CD8-positive, alpha-beta memory T cell (primary cell): ENCODE measurements at regions not wholly inside any gene's neighbourhood (a gene's known extent, or its start where the extent isn't known, plus 50 kb on each side); places are given as distances from the start of the nearest gene placed in this dataset.

ENCODE experiments used
- CTCF ChIA-PET: fragments of 350-600 bp; sonication (Branson Sonifier 250); formaldehyde crosslinking; loops from one replicate; lab custom pipeline; 2021; ENCODE audit warnings: antibody characterized with exemption; lab: Charles Lee
- POLR2A ChIA-PET: fragments of 350-600 bp; sonication (Branson Sonifier 250); formaldehyde crosslinking; loops from one replicate; lab custom pipeline; 2021; ENCODE audit warnings: antibody characterized with exemption; lab: Charles Lee
- DNase-seq, 5 donors: peaks; one replicate each; pipeline versions ENCODE4 v3.0.0 to v3.0.0-alpha.2; 2020 to 2022; ENCODE audit warnings: mixed read lengths in 1 of 5
- H3K27ac ChIP-seq: one replicate; pipeline ENCODE4 v1.7.0; 2013; ENCODE audit warnings: low read depth, mild to moderate bottlenecking, low read length, moderate library complexity
- H3K27me3 ChIP-seq: 2 replicates; pipeline ENCODE4 v1.7.0; 2013; ENCODE audit warnings: low read length, mild to moderate bottlenecking; ENCODE audit not compliant: insufficient read depth, poor library complexity, severe bottlenecking
- H3K36me3 ChIP-seq: 2 replicates; pipeline ENCODE4 v1.7.0; 2013; ENCODE audit warnings: mild to moderate bottlenecking, low read length, moderate library complexity; ENCODE audit not compliant: insufficient read depth
- H3K4me1 ChIP-seq: 2 replicates; pipeline ENCODE4 v1.7.0; 2013; ENCODE audit warnings: mild to moderate bottlenecking, low read length, moderate library complexity; ENCODE audit not compliant: insufficient read depth
- H3K4me3 ChIP-seq: 2 replicates; pipeline ENCODE4 v1.7.0; 2013; ENCODE audit warnings: mild to moderate bottlenecking, low read length
- H3K9me3 ChIP-seq: 2 replicates; pipeline ENCODE4 v1.7.0; 2013; ENCODE audit warnings: mild to moderate bottlenecking, low read length
- H3K27ac Mint-ChIP-seq, 8 donors: one replicate each; pipeline ENCODE4 v1.8.0; 2020 to 2021; ENCODE audit warnings: mixed read lengths in 8 of 8, mild to moderate bottlenecking in 6 of 8, inconsistent platforms in 3 of 8, moderate library complexity in 3 of 8
- H3K27me3 Mint-ChIP-seq, 2 donors: one replicate each; pipeline ENCODE4 v1.8.0; 2020 to 2021; ENCODE audit warnings: mixed read lengths in 2 of 2, mild to moderate bottlenecking in 1 of 2, moderate library complexity in 1 of 2
- H3K36me3 Mint-ChIP-seq, 3 donors: one replicate each; pipeline ENCODE4 v1.8.0; 2020 to 2021; ENCODE audit warnings: mixed read lengths in 3 of 3, inconsistent platforms in 1 of 3, mild to moderate bottlenecking in 1 of 3
- H3K4me1 Mint-ChIP-seq, 3 donors: one replicate each; pipeline ENCODE4 v1.8.0; 2020 to 2021; ENCODE audit warnings: mixed read lengths in 3 of 3, inconsistent platforms in 1 of 3, mild to moderate bottlenecking in 1 of 3
- H3K4me3 Mint-ChIP-seq, 7 donors: one replicate each; pipeline ENCODE4 v1.8.0; 2020 to 2021; ENCODE audit warnings: mixed read lengths in 7 of 7, mild to moderate bottlenecking in 6 of 7, moderate library complexity in 4 of 7, inconsistent platforms in 2 of 7
- H3K9me3 Mint-ChIP-seq, 5 donors: one replicate each; pipeline ENCODE4 v1.8.0; 2020 to 2022; ENCODE audit warnings: mixed read lengths in 5 of 5, mild to moderate bottlenecking in 3 of 5, moderate library complexity in 2 of 5, inconsistent platforms in 1 of 5

- no peaks in the 10 kb centered on the region for H3K9me3 ChIP-seq
- H3K27me3 ChIP-seq = no peaks in the 10 kb centered on the region
- H3K9me3 Mint-ChIP-seq = no peaks in the 10 kb centered on the region
- no peak overlapping the region for H3K4me3 Mint-ChIP-seq
- no peaks in the 10 kb centered on the region for H3K4me1 ChIP-seq
- no peak overlapping the region for H3K27ac Mint-ChIP-seq
- CTCF ChIA-PET = no interaction called here
- H3K36me3 Mint-ChIP-seq = no peaks in the 10 kb centered on the region
- no peak overlapping the region for H3K27ac ChIP-seq
- peaks cover 15 to 23% of the 10 kb centered on the region in 2 donors for H3K27me3 Mint-ChIP-seq
- POLR2A ChIA-PET = no interaction called here
- no peaks in the 10 kb centered on the region for H3K4me1 Mint-ChIP-seq
- H3K36me3 ChIP-seq = no peaks in the 10 kb centered on the region
- no peak for DNase-seq
- no peak overlapping the region for H3K4me3 ChIP-seq
Measured at GRCh38 chr9:90972057-90972456, 170.4 kb downstream of the SYK start.

DNA sequence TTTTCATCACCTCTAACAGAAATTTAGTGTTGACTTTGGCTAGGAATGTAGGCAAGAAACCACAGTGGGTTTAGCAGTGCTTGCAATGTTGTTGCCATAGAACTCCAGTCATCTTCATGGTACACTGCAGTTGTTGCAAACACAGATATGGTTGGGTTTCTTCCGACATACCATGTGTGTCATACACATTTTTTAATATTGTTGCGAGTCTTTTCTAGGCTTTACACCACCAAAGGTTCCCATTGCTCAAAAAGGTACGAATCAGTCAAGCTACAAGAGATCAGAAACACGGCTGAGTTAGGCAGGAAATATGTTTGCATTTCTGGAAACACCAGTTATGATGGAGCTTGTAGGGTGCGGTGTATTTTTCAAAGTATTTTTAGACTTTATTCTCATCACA, 172.4 kb downstream of the SYK start:
- Mint-ChIP-seq H3K36me3 (no peaks in the 10 kb centered on the region), H3K27ac (no peak overlapping the region), H3K4me1 (peaks cover 0 to 5% (median 0%) of the 10 kb centered on the region in 3 donors), H3K4me3 (no peak overlapping the region), H3K9me3 (no peaks in the 10 kb centered on the region), H3K27me3 (peaks cover 13 to 20% of the 10 kb centered on the region in 2 donors)
- no peaks in the 10 kb centered on the region for H3K9me3 ChIP-seq
- no peak for DNase-seq
- no peak overlapping the region for H3K4me3 ChIP-seq
- H3K4me1 ChIP-seq = no peaks in the 10 kb centered on the region
- H3K27ac ChIP-seq = no peak overlapping the region
- no peaks in the 10 kb centered on the region for H3K36me3 ChIP-seq
- CTCF ChIA-PET = no interaction called here
- POLR2A ChIA-PET = no interaction called here
- no peaks in the 10 kb centered on the region for H3K27me3 ChIP-seq

DNA sequence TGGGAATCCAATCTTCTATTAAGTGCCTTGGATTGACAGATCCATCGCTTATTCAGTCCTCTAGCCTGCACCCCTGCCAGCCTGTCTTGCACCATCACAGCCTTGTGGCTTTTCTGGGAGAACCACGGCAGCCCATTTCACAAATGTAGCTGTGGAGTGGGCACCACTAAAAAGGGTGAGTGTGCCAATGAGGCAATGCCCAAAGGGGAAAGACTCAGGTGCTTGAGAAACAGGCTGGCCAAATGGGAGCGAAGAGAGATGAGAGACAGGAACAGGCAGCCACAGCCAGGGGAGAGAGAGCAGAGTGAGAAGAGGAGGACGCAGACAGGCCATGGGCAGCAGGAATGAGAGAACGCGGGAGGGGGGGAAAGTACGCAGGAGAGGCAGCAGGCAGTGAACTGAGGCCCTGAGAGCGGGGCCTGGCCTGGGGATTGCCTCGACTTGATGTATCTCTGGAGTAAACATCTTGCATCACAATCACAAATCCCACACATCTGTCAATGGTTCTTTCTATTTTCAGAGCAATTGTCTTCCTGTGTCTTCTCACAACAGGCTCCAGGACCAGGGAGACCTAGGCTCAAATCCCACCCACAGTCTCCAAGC, 173.1 kb downstream of the SYK start:
- ChIA-PET POLR2A (no interaction called here), CTCF (no interaction called here)
- DNase-seq = no peak

GRCh38 chr9:90975781-90976538, 174.3 kb downstream of the SYK start:
- DNase-seq = no peak
- Histone ChIP-seq H3K36me3 (no peaks in the 10 kb centered on the region), H3K27ac (no peak overlapping the region), H3K27me3 (no peaks in the 10 kb centered on the region), H3K4me3 (no peak overlapping the region), H3K4me1 (no peaks in the 10 kb centered on the region), H3K9me3 (no peaks in the 10 kb centered on the region)
- ChIA-PET CTCF (no interaction called here), POLR2A (no interaction called here)
- Mint-ChIP-seq H3K36me3 (no peaks in the 10 kb centered on the region), H3K27me3 (peaks cover 12 to 36% of the 10 kb centered on the region in 2 donors), H3K27ac (no peak overlapping the region), H3K4me3 (no peak overlapping the region), H3K4me1 (peaks cover 0 to 7% (median 5%) of the 10 kb centered on the region in 3 donors), H3K9me3 (no peaks in the 10 kb centered on the region)

More for the DNA sequence above, 173.1 kb downstream of the SYK start:
- H3K9me3 Mint-ChIP-seq = no peaks in the 10 kb centered on the region
- Histone ChIP-seq H3K36me3 (no peaks in the 10 kb centered on the region), H3K9me3 (no peaks in the 10 kb centered on the region), H3K4me1 (no peaks in the 10 kb centered on the region), H3K27me3 (no peaks in the 10 kb centered on the region), H3K4me3 (no peak overlapping the region), H3K27ac (no peak overlapping the region)
- H3K27ac Mint-ChIP-seq = no peak overlapping the region
- H3K36me3 Mint-ChIP-seq = no peaks in the 10 kb centered on the region
- no peak overlapping the region for H3K4me3 Mint-ChIP-seq
- H3K27me3 Mint-ChIP-seq = peaks cover 15 to 27% of the 10 kb centered on the region in 2 donors
- H3K4me1 Mint-ChIP-seq = peaks cover 0 to 7% (median 5%) of the 10 kb centered on the region in 3 donors

GRCh38 chr9:90979138-90979551, 177.5 kb downstream of the SYK start:
- H3K4me3 Mint-ChIP-seq = peak overlapping the region in 1 of 7 donors; percentile 2
- H3K27ac Mint-ChIP-seq = peak overlapping the region in 1 of 8 donors; percentile 68
- CTCF ChIA-PET = no interaction called here
- DNase-seq = no peak
- Histone ChIP-seq H3K9me3 (no peaks in the 10 kb centered on the region), H3K27ac (no peak overlapping the region), H3K36me3 (no peaks in the 10 kb centered on the region), H3K27me3 (no peaks in the 10 kb centered on the region), H3K4me3 (no peak overlapping the region), H3K4me1 (no peaks in the 10 kb centered on the region)
- peaks cover 8 to 34% of the 10 kb centered on the region in 2 donors for H3K27me3 Mint-ChIP-seq
- POLR2A ChIA-PET = no interaction called here
- H3K4me1 Mint-ChIP-seq = peaks cover 0 to 7% (median 5%) of the 10 kb centered on the region in 3 donors
- H3K9me3 Mint-ChIP-seq = no peaks in the 10 kb centered on the region
- no peaks in the 10 kb centered on the region for H3K36me3 Mint-ChIP-seq

DNA sequence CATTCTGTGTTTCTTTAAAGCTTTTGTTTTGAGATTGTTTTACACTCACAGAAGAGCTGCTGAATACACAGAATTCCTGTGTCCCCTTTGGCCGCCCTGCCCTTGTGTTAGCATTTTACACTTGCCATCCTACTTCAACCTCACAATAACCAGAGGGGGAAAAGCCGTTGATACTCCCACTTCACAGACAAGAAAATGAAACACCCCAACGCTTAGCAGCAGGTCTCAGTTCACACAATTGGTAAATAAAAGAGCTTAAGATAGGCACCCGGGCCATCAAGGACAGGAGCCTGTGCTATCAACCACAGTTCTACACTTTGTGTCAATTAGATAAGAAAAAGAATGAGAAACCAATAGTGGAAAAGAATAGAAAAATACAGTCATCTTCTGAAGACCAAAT, 178.0 kb downstream of the SYK start:
- DNase-seq = no peak
- Histone ChIP-seq H3K27ac (no peak overlapping the region), H3K27me3 (no peaks in the 10 kb centered on the region), H3K9me3 (no peaks in the 10 kb centered on the region), H3K36me3 (no peaks in the 10 kb centered on the region), H3K4me1 (no peaks in the 10 kb centered on the region), H3K4me3 (no peak overlapping the region)
- no peaks in the 10 kb centered on the region for H3K9me3 Mint-ChIP-seq
- H3K4me3 Mint-ChIP-seq = no peak overlapping the region
- H3K27ac Mint-ChIP-seq = no peak overlapping the region
- peaks cover 8 to 32% of the 10 kb centered on the region in 2 donors for H3K27me3 Mint-ChIP-seq
- H3K36me3 Mint-ChIP-seq = no peaks in the 10 kb centered on the region
- POLR2A ChIA-PET = no interaction called here
- peaks cover 0 to 7% (median 5%) of the 10 kb centered on the region in 3 donors for H3K4me1 Mint-ChIP-seq
- CTCF ChIA-PET = no interaction called here

- CTCF ChIA-PET = interaction anchor here (1.2 kb wide), 1 partner anchor 23 kb away, joined by 3 read pairs; no protein-coding TSS in a partner anchor
Measured at GRCh38 chr9:90981726-90982125, 180.1 kb downstream of the SYK start.

GRCh38 chr9:90983394-90983793, 181.8 kb downstream of the SYK start:
- Mint-ChIP-seq H3K4me1 (peaks cover 0 to 7% (median 5%) of the 10 kb centered on the region in 3 donors), H3K4me3 (no peak overlapping the region), H3K27me3 (peaks cover 9 to 23% of the 10 kb centered on the region in 2 donors), H3K36me3 (no peaks in the 10 kb centered on the region), H3K27ac (peak overlapping the region in 1 of 8 donors; percentile 44), H3K9me3 (no peaks in the 10 kb centered on the region)
- Histone ChIP-seq H3K36me3 (no peaks in the 10 kb centered on the region), H3K27me3 (no peaks in the 10 kb centered on the region), H3K27ac (no peak overlapping the region), H3K4me3 (no peak overlapping the region), H3K9me3 (no peaks in the 10 kb centered on the region), H3K4me1 (no peaks in the 10 kb centered on the region)
- POLR2A ChIA-PET = no interaction called here
- DNase-seq = no peak
- CTCF ChIA-PET = no interaction called here

More at GRCh38 chr9:90981726-90982125, 180.1 kb downstream of the SYK start:
- H3K36me3 Mint-ChIP-seq = no peaks in the 10 kb centered on the region
- Histone ChIP-seq H3K27ac (no peak overlapping the region), H3K4me3 (no peak overlapping the region), H3K9me3 (no peaks in the 10 kb centered on the region), H3K27me3 (no peaks in the 10 kb centered on the region), H3K36me3 (no peaks in the 10 kb centered on the region), H3K4me1 (no peaks in the 10 kb centered on the region)
- peaks cover 0 to 7% (median 5%) of the 10 kb centered on the region in 3 donors for H3K4me1 Mint-ChIP-seq
- H3K9me3 Mint-ChIP-seq = no peaks in the 10 kb centered on the region
- no peak for DNase-seq
- peaks cover 11 to 25% of the 10 kb centered on the region in 2 donors for H3K27me3 Mint-ChIP-seq
- H3K4me3 Mint-ChIP-seq = no peak overlapping the region
- POLR2A ChIA-PET = no interaction called here
- H3K27ac Mint-ChIP-seq = peak overlapping the region in 1 of 8 donors; percentile 24
